Adrenal gland (tissue), 9 donors: ENCODE measurements at regions not wholly inside any gene's neighbourhood (a gene's known extent, or its start where the extent isn't known, plus 50 kb on each side); places are given as distances from the start of the nearest gene placed in this dataset.

Source experiments
- DNase-seq, 7 donors: peaks; one replicate each; pipeline ENCODE4 v3.0.0-alpha.2; 2019 to 2020
- H3K27ac ChIP-seq, 5 donors: fragments of 200-600 bp; sonication (generic) in 4 of 5; 1 replicate in 3 of 5; 2 replicates in 2 of 5; pipeline versions ENCODE4 v1.5.1 to v1.8.0; 2016 to 2020; ENCODE audit warnings: mild to moderate bottlenecking in 1 of 5
- H3K27me3 ChIP-seq: fragments of 200-600 bp; 2 replicates; pipeline ENCODE4 v1.8.0; 2021
- H3K36me3 ChIP-seq, 2 donors: fragments of 200-600 bp; replicated peaks in 1 of 2; 1 replicate in 1 of 2; 2 replicates in 1 of 2; pipeline versions ENCODE4 v1.5.1 to v1.8.0; 2018 to 2022
- H3K4me1 ChIP-seq, 2 donors: fragments of 200-600 bp; replicated peaks in 1 of 2; 1 replicate in 1 of 2; 2 replicates in 1 of 2; pipeline versions ENCODE4 v1.5.1 to v1.8.0; 2018 to 2021
- H3K4me3 ChIP-seq, 4 donors: fragments of 200-600 bp; sonication (generic) in 3 of 4; one replicate each; pipeline ENCODE4 v1.5.1; 2016 to 2018
- H3K9me3 ChIP-seq, 3 donors: fragments of 200-600 bp; sonication (generic) in 1 of 3; replicated peaks in 1 of 3; 1 replicate in 2 of 3; 2 replicates in 1 of 3; pipeline versions ENCODE4 v1.5.1 to v1.8.0; 2016 to 2021
- CTCF ChIP-seq, 6 experiments: fragments of 450-650 bp in 4 of 6; fragments of 200-600 bp in 2 of 6; sonication (generic) in 1 of 6; IDR thresholded peaks; 1 replicate in 5 of 6; 2 replicates in 1 of 6; pipeline versions ENCODE4 v1.5.1 to v1.8.0; 2016 to 2021; ENCODE audit warnings: antibody characterized with exemption in 6 of 6, mild to moderate bottlenecking in 2 of 6, moderate library complexity in 1 of 6
- POLR2A ChIP-seq, 2 donors: fragments of 450-650 bp; IDR thresholded peaks; one replicate each; pipeline ENCODE4 v1.6.1; 2017; ENCODE audit warnings: antibody characterized with exemption in 2 of 2, mild to moderate bottlenecking in 2 of 2, moderate library complexity in 1 of 2
- WGBS, 4 donors: extraction: QIAGEN DNeasy Blood & Tissue Kit in 2 of 4; methylation state at CpG; one replicate each; pipeline versions ENCODE4 v1.1.5 to v1.1.7; 2013 to 2017; 5-methylcytosine and 5-hydroxymethylcytosine counted together
- intact Hi-C, 2 donors: fragments of 100-400 bp; cut with DNase I; formaldehyde crosslinking; loops; one replicate each; pipeline versions ENCODE4 v1.14.1 to v1.15.0; 2022 to 2023
- donor health status: healthy with polysubstance abuse.
- donor health status: Bipolar disorder and iron deficiency.
- donor health status: DM: yes; HTN: yes; CAD: no.
- donor health status: DM: no; HTN: no; CAD: no.
- donor health status: DM: no; HTN: no; CAD: no.

GRCh38 chr5:176178789-176179188, 59.4 kb upstream of the SIMC1 start:
- no peaks in the 10 kb centered on the region for H3K27me3 ChIP-seq
- intact Hi-C loops, result no loop called here
- H3K4me3 ChIP-seq, result no peak overlapping the region
- H3K9me3 ChIP-seq, result no peaks in the 10 kb centered on the region
- no peaks in the 10 kb centered on the region for H3K36me3 ChIP-seq
- no peak for DNase-seq
- WGBS, 4 donors, result 92 to 99% (median 96%) methylated on average over 3 of the region's 3 CpGs
- TF ChIP-seq CTCF (IDR thresholded peaks at IDR 0.05) (no peak), POLR2A (IDR thresholded peaks at IDR 0.05) (no peak)
- peaks cover 5 to 13% of the 10 kb centered on the region in 2 donors for H3K4me1 ChIP-seq
- H3K27ac ChIP-seq, result no peak overlapping the region

- Histone ChIP-seq H3K36me3 (no peaks in the 10 kb centered on the region), H3K27me3 (no peaks in the 10 kb centered on the region), H3K4me1 (peaks cover 5 to 13% of the 10 kb centered on the region in 2 donors), H3K4me3 (no peak overlapping the region), H3K27ac (peak overlapping the region in 1 of 5 donors; percentile 7), H3K9me3 (no peaks in the 10 kb centered on the region)
- intact Hi-C loops, result no loop called here
- TF ChIP-seq POLR2A (IDR thresholded peaks at IDR 0.05) (no peak), CTCF (IDR thresholded peaks at IDR 0.05) (no peak)
- WGBS, 4 donors, result 19 to 29% (median 27%) methylated on average over 3 of the region's 3 CpGs
- DNase-seq, result no peak
These were observed 57.9 kb upstream of the SIMC1 start for GRCh38 chr5:176180339-176180738.

- no peaks in the 10 kb centered on the region for H3K27me3 ChIP-seq
- H3K9me3 ChIP-seq, result no peaks in the 10 kb centered on the region
- WGBS, 4 donors, result 12 to 26% (median 20%) methylated on average over 3 of the region's 3 CpGs
- TF ChIP-seq CTCF (IDR thresholded peaks at IDR 0.05) (peak in 1 of 6 experiments; percentile 13), POLR2A (IDR thresholded peaks at IDR 0.05) (no peak)
- no peaks in the 10 kb centered on the region for H3K36me3 ChIP-seq
- DNase-seq, result peak in 4 of 7 donors; percentile 26 to 43 (median 30)
- H3K27ac ChIP-seq, result peak overlapping the region in 1 of 5 donors; percentile 7
- intact Hi-C loops, result no loop called here
- H3K4me1 ChIP-seq, result peaks cover 5 to 13% of the 10 kb centered on the region in 2 donors
- no peak overlapping the region for H3K4me3 ChIP-seq
These were observed 57.4 kb upstream of the SIMC1 start for GRCh38 chr5:176180781-176181180.

- Histone ChIP-seq H3K27ac (no peak overlapping the region), H3K4me3 (no peak overlapping the region), H3K36me3 (no peaks in the 10 kb centered on the region), H3K9me3 (no peaks in the 10 kb centered on the region), H3K4me1 (peaks cover 5 to 13% of the 10 kb centered on the region in 2 donors), H3K27me3 (no peaks in the 10 kb centered on the region)
- TF ChIP-seq POLR2A (IDR thresholded peaks at IDR 0.05) (no peak), CTCF (IDR thresholded peaks at IDR 0.05) (no peak)
- WGBS, 4 donors, result 55 to 64% (median 59%) methylated on average over 7 of the region's 7 CpGs
- intact Hi-C loops, result no loop called here
- no peak for DNase-seq
These were observed 56.9 kb upstream of the SIMC1 start for GRCh38 chr5:176181271-176181855.
